H1 (cell line): ENCODE measurements at regions not wholly inside any gene's neighbourhood (a gene's known extent, or its start where the extent isn't known, plus 50 kb on each side); places are given as distances from the start of the nearest gene placed in this dataset.
A peak's percentile ranks its signal among the peaks of the same experiment; 100 is the strongest.
"Not testable (repeated sequence)": the region's sequence is repeated elsewhere in the genome, so short reads cannot be mapped to it uniquely, and the experiment has no call there.

Source experiments
- CTCF ChIA-PET: fragments of 300-600 bp; sonication (Branson Sonifier 250); formaldehyde crosslinking; loops from one replicate; lab custom pipeline; 2021; ENCODE audit not compliant: partially characterized antibody; lab: Charles Lee
- POLR2A ChIA-PET: fragments of 300-600 bp; sonication (Branson Sonifier 250); formaldehyde crosslinking; loops from one replicate; lab custom pipeline; 2021; ENCODE audit warnings: inconsistent platforms; ENCODE audit not compliant: partially characterized antibody; lab: Charles Lee
- DNase-seq, 2 experiments: peaks; one replicate each; pipeline versions ENCODE4 v3.0.0 to v3.0.0-alpha.2; 2010 to 2022; ENCODE audit warnings: low spot score in 2 of 2, low read depth in 1 of 2, mixed read lengths in 1 of 2
- FAIRE-seq: peaks from 2 replicates; lab custom pipeline; 2011; peaks lifted over from hg19 to GRCh38; lab: Jason Lieb, UNC
- H2AFZ ChIP-seq: 2 replicates; pipeline ENCODE4 v1.8.1; 2012; ENCODE audit warnings: low read length, inconsistent platforms
- H2AK5ac ChIP-seq: 2 replicates; pipeline ENCODE4 v1.6.1; 2013; ENCODE audit warnings: low read depth, low read length
- H2BK120ac ChIP-seq: replicated peaks from 2 replicates; pipeline ENCODE3; 2013; ENCODE audit warnings: low read depth, low read length, inconsistent platforms
- H2BK12ac ChIP-seq: 2 replicates; pipeline ENCODE4 v1.6.1; 2013; ENCODE audit warnings: low read depth, low read length
- H2BK15ac ChIP-seq: 2 replicates; pipeline ENCODE4 v1.6.1; 2013; ENCODE audit warnings: low read length
- H2BK20ac ChIP-seq: 2 replicates; pipeline ENCODE4 v1.6.1; 2013; ENCODE audit warnings: low read length
- H2BK5ac ChIP-seq: 2 replicates; pipeline ENCODE4 v1.6.1; 2013; ENCODE audit warnings: low read depth, low read length
- H3K14ac ChIP-seq: 2 replicates; pipeline ENCODE4 v1.6.1; 2013; ENCODE audit warnings: inconsistent platforms; ENCODE audit not compliant: insufficient read length
- H3K18ac ChIP-seq: 2 replicates; pipeline ENCODE4 v1.6.1; 2013; ENCODE audit warnings: low read length; ENCODE audit errors: extremely low read depth
- H3K23ac ChIP-seq: 2 replicates; pipeline ENCODE4 v1.6.1; 2013; ENCODE audit warnings: inconsistent platforms; ENCODE audit not compliant: insufficient read length
- H3K23me2 ChIP-seq: 2 replicates; pipeline ENCODE4 v1.6.1; 2013; ENCODE audit warnings: low read depth, low read length
- H3K27ac ChIP-seq: 2 replicates; pipeline ENCODE4 v1.6.1; 2011; ENCODE audit warnings: low read depth, low read length, inconsistent platforms
- H3K27me3 ChIP-seq, 4 experiments: replicated peaks in 1 of 4; 1 replicate in 1 of 4; 2 replicates in 3 of 4; pipeline versions ENCODE4 v1.6.1 to v1.8.1; 2011 to 2013; ENCODE audit warnings: low read length in 3 of 4, mild to moderate bottlenecking in 3 of 4, inconsistent platforms in 2 of 4, mixed read lengths in 2 of 4, moderate library complexity in 1 of 4; ENCODE audit not compliant: control insufficient read depth in 3 of 4, insufficient read depth in 3 of 4; ENCODE audit errors: extremely low read depth in 1 of 4
- H3K36me3 ChIP-seq, 4 experiments: 2 replicates each; pipeline versions ENCODE4 v1.6.1 to v1.8.1; 2011 to 2013; ENCODE audit warnings: mild to moderate bottlenecking in 4 of 4, low read length in 3 of 4, moderate library complexity in 2 of 4, control low read depth in 1 of 4, inconsistent platforms in 1 of 4; ENCODE audit not compliant: insufficient read depth in 4 of 4, control insufficient read depth in 2 of 4
- H3K4ac ChIP-seq: replicated peaks from 2 replicates; pipeline ENCODE3; 2013; ENCODE audit warnings: low read length, low read depth, mixed read lengths, inconsistent platforms; ENCODE audit not compliant: insufficient read length
- H3K4me1 ChIP-seq, 4 experiments: replicated peaks in 1 of 4; 1 replicate in 1 of 4; 2 replicates in 3 of 4; pipeline versions ENCODE4 v1.6.1 to v1.8.1; 2011 to 2013; ENCODE audit warnings: low read length in 3 of 4, inconsistent platforms in 2 of 4, mixed read lengths in 1 of 4; ENCODE audit not compliant: insufficient read depth in 4 of 4, control insufficient read depth in 3 of 4
- H3K4me2 ChIP-seq, 2 experiments: 2 replicates each; pipeline versions ENCODE4 v1.6.1 to v1.8.1; 2011 to 2013; ENCODE audit warnings: low read depth in 2 of 2, low read length in 2 of 2, control low read depth in 1 of 2, inconsistent platforms in 1 of 2, mild to moderate bottlenecking in 1 of 2; ENCODE audit not compliant: insufficient read depth in 1 of 2
- H3K4me3 ChIP-seq, 4 experiments: fragments of 200-600, 300-600 bp in 1 of 4; sonication (generic), shearing (Covaris generic), sonication (Bioruptor Twin) in 1 of 4; 2 replicates each; pipeline versions ENCODE4 v1.5.1 to v1.8.1; 2011 to 2016; ENCODE audit warnings: low read length in 4 of 4, low read depth in 3 of 4, control low read depth in 2 of 4, inconsistent platforms in 2 of 4, mild to moderate bottlenecking in 2 of 4, mixed read lengths in 1 of 4, moderate library complexity in 1 of 4; ENCODE audit not compliant: insufficient read depth in 2 of 4; ENCODE audit errors: extremely low read depth in 1 of 4
- H3K56ac ChIP-seq: replicated peaks from 2 replicates; pipeline ENCODE3; 2013; ENCODE audit warnings: low read depth, mild to moderate bottlenecking, mixed read lengths, low read length, inconsistent platforms; ENCODE audit not compliant: insufficient read length
- H3K79me1 ChIP-seq: 2 replicates; pipeline ENCODE4 v1.6.1; 2013; ENCODE audit warnings: low read depth, low read length, control low read depth
- H3K79me2 ChIP-seq, 2 experiments: 2 replicates each; pipeline versions ENCODE4 v1.6.1 to v1.8.1; 2012 to 2013; ENCODE audit warnings: low read length in 2 of 2, mild to moderate bottlenecking in 2 of 2, inconsistent platforms in 1 of 2; ENCODE audit not compliant: insufficient read depth in 2 of 2, control insufficient read depth in 1 of 2
- H3K9ac ChIP-seq, 4 experiments: replicated peaks in 1 of 4; 1 replicate in 1 of 4; 2 replicates in 3 of 4; pipeline versions ENCODE4 v1.6.1 to v1.8.1; 2011 to 2013; ENCODE audit warnings: low read depth in 3 of 4, low read length in 3 of 4, control low read depth in 2 of 4, mild to moderate bottlenecking in 2 of 4, moderate library complexity in 2 of 4, inconsistent platforms in 1 of 4; ENCODE audit errors: extremely low read depth in 1 of 4
- H3K9me3 ChIP-seq, 2 experiments: 2 replicates each; pipeline versions ENCODE4 v1.6.1 to v1.8.1; 2012 to 2013; ENCODE audit warnings: mild to moderate bottlenecking in 2 of 2, moderate library complexity in 2 of 2, control low read depth in 1 of 2, inconsistent platforms in 1 of 2, low read depth in 1 of 2, low read length in 1 of 2, mixed read lengths in 1 of 2; ENCODE audit not compliant: insufficient read depth in 2 of 2
- H4K20me1 ChIP-seq, 2 experiments: replicated peaks in 1 of 2; 2 replicates each; pipeline versions ENCODE3 to v1.8.1; 2011 to 2013; ENCODE audit warnings: inconsistent platforms in 2 of 2, low read length in 2 of 2, mild to moderate bottlenecking in 1 of 2; ENCODE audit not compliant: insufficient read depth in 2 of 2, control insufficient read depth in 1 of 2
- H4K5ac ChIP-seq: 2 replicates; pipeline ENCODE4 v1.6.1; 2013; ENCODE audit warnings: low read length, low read depth, mixed read lengths, inconsistent platforms; ENCODE audit not compliant: insufficient read length
- H4K8ac ChIP-seq: 2 replicates; pipeline ENCODE4 v1.8.0; 2013; ENCODE audit warnings: mild to moderate bottlenecking, moderate library complexity, low read length, inconsistent platforms; ENCODE audit not compliant: insufficient read depth; ENCODE audit errors: extremely low read depth
- H4K91ac ChIP-seq: replicated peaks from 2 replicates; pipeline ENCODE3; 2013; ENCODE audit warnings: low read length, mixed read lengths, inconsistent platforms; ENCODE audit not compliant: insufficient read length
- WGBS, 2 experiments: shearing (Covaris generic) in 1 of 2; methylation state at CpG; one replicate each; pipeline versions ENCODE4 v1.1.6 to v1.1.7; 2013 to 2015; ENCODE audit warnings: low lambda C conversion rate in 2 of 2, mixed read lengths in 2 of 2, inconsistent platforms in 1 of 2, low coverage in 1 of 2, missing lambda C conversion rate in 1 of 2; ENCODE audit not compliant: insufficient replicate concordance in 2 of 2, insufficient coverage in 1 of 2, insufficient read length in 1 of 2; ENCODE audit errors: extremely low coverage in 1 of 2, missing lambda C conversion rate in 1 of 2; 5-methylcytosine and 5-hydroxymethylcytosine counted together

DNA sequence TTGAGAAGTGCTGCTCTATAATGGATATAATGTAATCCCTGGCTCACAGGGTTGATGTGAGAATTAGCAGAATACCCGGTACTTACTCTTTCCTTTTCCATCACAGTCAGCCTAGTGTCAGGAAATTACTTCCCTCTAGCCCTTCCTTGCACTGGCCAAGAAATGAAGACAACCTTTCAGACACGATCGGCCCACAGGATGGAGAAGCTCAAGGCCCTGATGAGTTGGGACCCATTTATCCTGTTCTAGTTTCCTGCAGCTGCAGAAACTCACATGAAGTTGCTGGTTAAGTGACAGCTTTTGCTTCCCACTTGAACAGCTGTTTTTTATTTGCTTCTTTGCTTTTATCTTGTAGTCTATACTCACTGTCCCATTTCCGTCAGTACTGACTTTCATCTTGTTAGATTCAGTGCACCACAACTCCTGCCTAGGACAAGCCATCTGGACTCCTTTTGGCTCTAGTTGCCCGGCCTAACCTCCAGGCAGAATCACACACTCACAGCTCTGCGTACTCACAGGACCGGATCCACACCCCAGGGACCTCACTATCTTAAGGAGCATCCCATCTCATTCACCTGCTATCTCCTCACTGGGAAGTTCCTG, 325.1 kb upstream of the CHRNA7 start:
- WGBS, 2 experiments: 96% methylated on average over 3 of the region's 7 CpGs; no CpG with 5 or more reads in 1 of the 2 experiments
- H3K36me3 ChIP-seq, H3K27me3 ChIP-seq, H4K8ac ChIP-seq, H3K23ac ChIP-seq, H2BK20ac ChIP-seq, H2BK15ac ChIP-seq, H3K9ac ChIP-seq, H3K18ac ChIP-seq, H3K4me3 ChIP-seq, H4K91ac ChIP-seq, CTCF ChIA-PET, H4K5ac ChIP-seq, H2BK120ac ChIP-seq, H2BK12ac ChIP-seq, H2AK5ac ChIP-seq, H3K23me2 ChIP-seq, FAIRE-seq, H2BK5ac ChIP-seq, DNase-seq, H3K9me3 ChIP-seq, H2AFZ ChIP-seq, H4K20me1 ChIP-seq, H3K4me1 ChIP-seq, H3K14ac ChIP-seq, H3K4ac ChIP-seq, H3K27ac ChIP-seq, H3K56ac ChIP-seq, POLR2A ChIA-PET, H3K79me2 ChIP-seq, H3K4me2 ChIP-seq, H3K79me1 ChIP-seq: not testable (repeated sequence)

DNA sequence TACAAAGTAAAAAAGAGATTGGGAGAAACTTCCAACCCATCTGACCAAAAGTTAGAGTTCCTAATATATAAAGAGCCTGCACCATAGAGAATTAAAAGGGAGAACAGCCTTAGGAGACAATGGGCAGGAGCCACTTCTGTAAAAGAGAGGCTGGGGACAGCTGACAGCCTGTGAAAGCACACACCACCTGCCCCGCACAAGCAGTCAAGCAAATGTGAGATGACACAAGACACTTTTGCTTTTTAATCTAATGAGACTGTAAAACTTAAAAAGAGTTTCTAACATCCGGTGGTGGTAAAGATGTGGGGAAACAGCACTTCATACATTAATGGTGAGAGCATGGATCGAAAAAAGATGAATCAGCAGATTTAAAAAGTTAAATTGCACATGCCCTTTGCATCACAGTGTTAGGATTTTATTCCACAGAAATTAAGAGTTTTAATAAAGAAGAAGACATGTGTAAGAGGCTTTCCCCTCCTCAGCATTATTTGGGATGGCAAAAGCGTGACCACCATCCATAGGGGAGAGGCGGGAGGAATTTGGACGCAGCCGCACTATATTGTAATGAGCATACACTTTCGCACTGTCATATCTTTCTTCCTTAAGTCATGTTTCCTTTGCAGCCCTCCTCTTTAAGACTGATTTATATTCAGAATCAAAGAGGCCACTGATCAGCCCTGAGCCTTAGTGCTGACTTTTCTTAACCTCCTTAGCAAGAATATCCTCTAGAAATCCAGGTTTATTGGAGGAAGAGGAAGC, 322.2 kb upstream of the CHRNA7 start:
- H2BK12ac ChIP-seq, H3K4me1 ChIP-seq, H3K4me3 ChIP-seq, H3K9me3 ChIP-seq, H4K91ac ChIP-seq, H3K18ac ChIP-seq, H2AFZ ChIP-seq, H3K79me1 ChIP-seq, H3K9ac ChIP-seq, H4K8ac ChIP-seq, H3K23ac ChIP-seq, H3K79me2 ChIP-seq, H4K5ac ChIP-seq, H3K27ac ChIP-seq, POLR2A ChIA-PET, H3K14ac ChIP-seq, H2BK20ac ChIP-seq, H2BK120ac ChIP-seq, H2BK5ac ChIP-seq, CTCF ChIA-PET, H3K56ac ChIP-seq, H3K27me3 ChIP-seq, H3K4me2 ChIP-seq, H3K36me3 ChIP-seq, H2BK15ac ChIP-seq, H3K23me2 ChIP-seq, H3K4ac ChIP-seq, H4K20me1 ChIP-seq, DNase-seq, H2AK5ac ChIP-seq: not testable (repeated sequence)
- WGBS, 2 experiments: 81% methylated on average over 3 of the region's 8 CpGs; no CpG with 5 or more reads in 1 of the 2 experiments
- FAIRE-seq: peak; percentile 75
